Adrenal gland (tissue), 9 donors: ENCODE measurements at regions not wholly inside any gene's neighbourhood (a gene's known extent, or its start where the extent isn't known, plus 50 kb on each side); places are given as distances from the start of the nearest gene placed in this dataset.

Source experiments
- DNase-seq, 7 donors: peaks; one replicate each; pipeline ENCODE4 v3.0.0-alpha.2; 2019 to 2020
- H3K27ac ChIP-seq, 5 donors: fragments of 200-600 bp; sonication (generic) in 4 of 5; 1 replicate in 3 of 5; 2 replicates in 2 of 5; pipeline versions ENCODE4 v1.5.1 to v1.8.0; 2016 to 2020; ENCODE audit warnings: mild to moderate bottlenecking in 1 of 5
- H3K27me3 ChIP-seq: fragments of 200-600 bp; 2 replicates; pipeline ENCODE4 v1.8.0; 2021
- H3K36me3 ChIP-seq, 2 donors: fragments of 200-600 bp; replicated peaks in 1 of 2; 1 replicate in 1 of 2; 2 replicates in 1 of 2; pipeline versions ENCODE4 v1.5.1 to v1.8.0; 2018 to 2022
- H3K4me1 ChIP-seq, 2 donors: fragments of 200-600 bp; replicated peaks in 1 of 2; 1 replicate in 1 of 2; 2 replicates in 1 of 2; pipeline versions ENCODE4 v1.5.1 to v1.8.0; 2018 to 2021
- H3K4me3 ChIP-seq, 4 donors: fragments of 200-600 bp; sonication (generic) in 3 of 4; one replicate each; pipeline ENCODE4 v1.5.1; 2016 to 2018
- H3K9me3 ChIP-seq, 3 donors: fragments of 200-600 bp; sonication (generic) in 1 of 3; replicated peaks in 1 of 3; 1 replicate in 2 of 3; 2 replicates in 1 of 3; pipeline versions ENCODE4 v1.5.1 to v1.8.0; 2016 to 2021
- CTCF ChIP-seq, 6 experiments: fragments of 450-650 bp in 4 of 6; fragments of 200-600 bp in 2 of 6; sonication (generic) in 1 of 6; IDR thresholded peaks; 1 replicate in 5 of 6; 2 replicates in 1 of 6; pipeline versions ENCODE4 v1.5.1 to v1.8.0; 2016 to 2021; ENCODE audit warnings: antibody characterized with exemption in 6 of 6, mild to moderate bottlenecking in 2 of 6, moderate library complexity in 1 of 6
- POLR2A ChIP-seq, 2 donors: fragments of 450-650 bp; IDR thresholded peaks; one replicate each; pipeline ENCODE4 v1.6.1; 2017; ENCODE audit warnings: antibody characterized with exemption in 2 of 2, mild to moderate bottlenecking in 2 of 2, moderate library complexity in 1 of 2
- WGBS, 4 donors: extraction: QIAGEN DNeasy Blood & Tissue Kit in 2 of 4; methylation state at CpG; one replicate each; pipeline versions ENCODE4 v1.1.5 to v1.1.7; 2013 to 2017; 5-methylcytosine and 5-hydroxymethylcytosine counted together
- intact Hi-C, 2 donors: fragments of 100-400 bp; cut with DNase I; formaldehyde crosslinking; loops; one replicate each; pipeline versions ENCODE4 v1.14.1 to v1.15.0; 2022 to 2023
- donor health status: healthy with polysubstance abuse.
- donor health status: Bipolar disorder and iron deficiency.
- donor health status: DM: yes; HTN: yes; CAD: no.
- donor health status: DM: no; HTN: no; CAD: no.
- donor health status: DM: no; HTN: no; CAD: no.

- H3K4me3 ChIP-seq, result no peak overlapping the region
- H3K27ac ChIP-seq, result no peak overlapping the region
- H3K9me3 ChIP-seq, result peaks cover 0 to 5% (median 0%) of the 10 kb centered on the region in 3 donors
- no peaks in the 10 kb centered on the region for H3K36me3 ChIP-seq
- no peaks in the 10 kb centered on the region for H3K27me3 ChIP-seq
- intact Hi-C loops, result no loop called here
- no peak for TF ChIP-seq POLR2A (IDR thresholded peaks at IDR 0.05)
- no peak for TF ChIP-seq CTCF (IDR thresholded peaks at IDR 0.05)
- no peak for DNase-seq
- no peaks in the 10 kb centered on the region for H3K4me1 ChIP-seq
Observed at GRCh38 chr11:90895850-90896249, 673.0 kb upstream of the CHORDC1 start.

GRCh38 chr11:90890347-90890746, 667.5 kb upstream of the CHORDC1 start:
- no peaks in the 10 kb centered on the region for H3K4me1 ChIP-seq
- H3K36me3 ChIP-seq, result no peaks in the 10 kb centered on the region
- intact Hi-C loops, result no loop called here
- no peak overlapping the region for H3K4me3 ChIP-seq
- H3K27me3 ChIP-seq, result no peaks in the 10 kb centered on the region
- TF ChIP-seq POLR2A (IDR thresholded peaks at IDR 0.05) (no peak), CTCF (IDR thresholded peaks at IDR 0.05) (no peak)
- H3K27ac ChIP-seq, result no peak overlapping the region
- H3K9me3 ChIP-seq, result no peaks in the 10 kb centered on the region
- DNase-seq, result no peak

- H3K4me3 ChIP-seq, result no peak overlapping the region
- H3K36me3 ChIP-seq, result no peaks in the 10 kb centered on the region
- DNase-seq, result no peak
- intact Hi-C loops, result no loop called here
- no peak for TF ChIP-seq CTCF (IDR thresholded peaks at IDR 0.05)
- TF ChIP-seq POLR2A (IDR thresholded peaks at IDR 0.05), result no peak
- no peaks in the 10 kb centered on the region for H3K4me1 ChIP-seq
- H3K27ac ChIP-seq, result no peak overlapping the region
- no peaks in the 10 kb centered on the region for H3K27me3 ChIP-seq
- no peaks in the 10 kb centered on the region for H3K9me3 ChIP-seq
Observed at GRCh38 chr11:90884181-90884580, 661.3 kb upstream of the CHORDC1 start.

- no peak overlapping the region for H3K4me3 ChIP-seq
- H3K36me3 ChIP-seq, result no peaks in the 10 kb centered on the region
- no peaks in the 10 kb centered on the region for H3K4me1 ChIP-seq
- intact Hi-C loops, result no loop called here
- no peaks in the 10 kb centered on the region for H3K27me3 ChIP-seq
- TF ChIP-seq POLR2A (IDR thresholded peaks at IDR 0.05), result no peak
- no peak for TF ChIP-seq CTCF (IDR thresholded peaks at IDR 0.05)
- 71 to 82% (median 78%) methylated on average over 1 of the region's 1 CpG for WGBS, 4 donors
- no peaks in the 10 kb centered on the region for H3K9me3 ChIP-seq
- DNase-seq, result no peak
- H3K27ac ChIP-seq, result no peak overlapping the region
Observed at GRCh38 chr11:90874986-90875385, 652.1 kb upstream of the CHORDC1 start.

- Histone ChIP-seq H3K4me1 (no peaks in the 10 kb centered on the region), H3K36me3 (no peaks in the 10 kb centered on the region), H3K4me3 (no peak overlapping the region), H3K27ac (no peak overlapping the region), H3K27me3 (no peaks in the 10 kb centered on the region), H3K9me3 (no peaks in the 10 kb centered on the region)
- no peak for DNase-seq
- intact Hi-C loops, result no loop called here
- no peak for TF ChIP-seq POLR2A (IDR thresholded peaks at IDR 0.05)
- TF ChIP-seq CTCF (IDR thresholded peaks at IDR 0.05), result no peak
Observed at GRCh38 chr11:90874281-90874680, 651.4 kb upstream of the CHORDC1 start.
